Ishikawa (cell line): ENCODE measurements at regions not wholly inside any gene's neighbourhood (a gene's known extent, or its start where the extent isn't known, plus 50 kb on each side); places are given as distances from the start of the nearest gene placed in this dataset.

Experiments used
- RAD21 ChIP-seq: IDR thresholded peaks from 2 replicates; pipeline ENCODE4 v1.6.1; 2012; ENCODE audit warnings: low read depth
- TF ChIP-seq, protein P1 (sequence below): IDR thresholded peaks from 2 replicates; pipeline ENCODE4 v1.6.1; 2012; ENCODE audit warnings: low read depth, mild to moderate bottlenecking

DNA sequence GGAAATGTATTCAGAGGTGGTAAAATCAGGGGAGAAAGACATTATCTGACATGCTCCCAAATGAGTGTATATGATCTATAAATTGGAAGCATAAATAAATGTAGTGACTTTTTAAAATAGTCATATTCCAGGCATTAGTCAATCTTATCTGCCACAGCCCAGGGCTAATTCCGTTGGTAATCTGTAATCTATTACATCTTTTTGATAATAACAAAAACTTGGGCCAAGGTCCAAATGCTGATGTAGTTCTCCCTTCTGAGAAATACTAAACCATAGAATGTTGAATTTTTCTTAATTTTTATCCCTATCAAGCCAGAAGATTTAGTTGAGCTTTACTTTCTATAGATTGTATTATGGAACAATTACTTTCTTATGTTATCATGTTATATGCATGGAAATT, 1279.8 kb downstream of the EPHA7 start:
- TF ChIP-seq, protein P1, sequence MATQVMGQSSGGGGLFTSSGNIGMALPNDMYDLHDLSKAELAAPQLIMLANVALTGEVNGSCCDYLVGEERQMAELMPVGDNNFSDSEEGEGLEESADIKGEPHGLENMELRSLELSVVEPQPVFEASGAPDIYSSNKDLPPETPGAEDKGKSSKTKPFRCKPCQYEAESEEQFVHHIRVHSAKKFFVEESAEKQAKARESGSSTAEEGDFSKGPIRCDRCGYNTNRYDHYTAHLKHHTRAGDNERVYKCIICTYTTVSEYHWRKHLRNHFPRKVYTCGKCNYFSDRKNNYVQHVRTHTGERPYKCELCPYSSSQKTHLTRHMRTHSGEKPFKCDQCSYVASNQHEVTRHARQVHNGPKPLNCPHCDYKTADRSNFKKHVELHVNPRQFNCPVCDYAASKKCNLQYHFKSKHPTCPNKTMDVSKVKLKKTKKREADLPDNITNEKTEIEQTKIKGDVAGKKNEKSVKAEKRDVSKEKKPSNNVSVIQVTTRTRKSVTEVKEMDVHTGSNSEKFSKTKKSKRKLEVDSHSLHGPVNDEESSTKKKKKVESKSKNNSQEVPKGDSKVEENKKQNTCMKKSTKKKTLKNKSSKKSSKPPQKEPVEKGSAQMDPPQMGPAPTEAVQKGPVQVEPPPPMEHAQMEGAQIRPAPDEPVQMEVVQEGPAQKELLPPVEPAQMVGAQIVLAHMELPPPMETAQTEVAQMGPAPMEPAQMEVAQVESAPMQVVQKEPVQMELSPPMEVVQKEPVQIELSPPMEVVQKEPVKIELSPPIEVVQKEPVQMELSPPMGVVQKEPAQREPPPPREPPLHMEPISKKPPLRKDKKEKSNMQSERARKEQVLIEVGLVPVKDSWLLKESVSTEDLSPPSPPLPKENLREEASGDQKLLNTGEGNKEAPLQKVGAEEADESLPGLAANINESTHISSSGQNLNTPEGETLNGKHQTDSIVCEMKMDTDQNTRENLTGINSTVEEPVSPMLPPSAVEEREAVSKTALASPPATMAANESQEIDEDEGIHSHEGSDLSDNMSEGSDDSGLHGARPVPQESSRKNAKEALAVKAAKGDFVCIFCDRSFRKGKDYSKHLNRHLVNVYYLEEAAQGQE: no peak
- TF ChIP-seq RAD21: no peak
